ENCODE measurements at regions not wholly inside any gene's neighbourhood (a gene's known extent, or its start where the extent isn't known, plus 50 kb on each side); places are given as distances from the start of the nearest gene placed in this dataset.

GRCh38 chr13:64845110-64845509, 2385.0 kb downstream of the PCDH9 start:
- H3K36me3 ChIP-seq (ENCODE audit: control insufficient read depth, insufficient read depth, low read length): no peaks in the 10 kb centered on the region
- H3K9me3 ChIP-seq (ENCODE audit: control insufficient read depth, insufficient read depth, low read length): no peaks in the 10 kb centered on the region
- no peaks in the 10 kb centered on the region for H3K27me3 ChIP-seq (ENCODE audit: control insufficient read depth, insufficient read depth, low read length)
- H3K27ac ChIP-seq (ENCODE audit: low read length): no peak overlapping the region
- no peak for DNase-seq (ENCODE audit: low read depth, low spot score)
- H3K4me3 ChIP-seq (ENCODE audit: low read length): no peak overlapping the region
- H3K4me1 ChIP-seq (ENCODE audit: control insufficient read depth, insufficient read depth, low read length): no peaks in the 10 kb centered on the region
- WGBS (ENCODE audit: insufficient coverage, insufficient read length): no CpG with 5 or more reads among the region's 1 CpG

GRCh38 chr13:64819081-64819480, 2411.1 kb downstream of the PCDH9 start:
- no peak for DNase-seq (ENCODE audit: low read depth, low spot score)
- Histone ChIP-seq H3K4me1 (ENCODE audit: control insufficient read depth, insufficient read depth, low read length) (no peaks in the 10 kb centered on the region), H3K27me3 (ENCODE audit: control insufficient read depth, insufficient read depth, low read length) (no peaks in the 10 kb centered on the region), H3K4me3 (ENCODE audit: low read length) (no peak overlapping the region), H3K27ac (ENCODE audit: low read length) (no peak overlapping the region), H3K36me3 (ENCODE audit: control insufficient read depth, insufficient read depth, low read length) (no peaks in the 10 kb centered on the region), H3K9me3 (ENCODE audit: control insufficient read depth, insufficient read depth, low read length) (no peaks in the 10 kb centered on the region)
- 100% methylated on average over 1 of the region's 2 CpGs for WGBS (ENCODE audit: insufficient coverage, insufficient read length)

GRCh38 chr13:64817691-64818090, 2412.4 kb downstream of the PCDH9 start:
- no CpG with 5 or more reads among the region's 3 CpGs for WGBS (ENCODE audit: insufficient coverage, insufficient read length)
- no peak for DNase-seq (ENCODE audit: low read depth, low spot score)
- Histone ChIP-seq H3K27ac (ENCODE audit: low read length) (no peak overlapping the region), H3K27me3 (ENCODE audit: control insufficient read depth, insufficient read depth, low read length) (no peaks in the 10 kb centered on the region), H3K36me3 (ENCODE audit: control insufficient read depth, insufficient read depth, low read length) (no peaks in the 10 kb centered on the region), H3K4me3 (ENCODE audit: low read length) (no peak overlapping the region), H3K4me1 (ENCODE audit: control insufficient read depth, insufficient read depth, low read length) (no peaks in the 10 kb centered on the region), H3K9me3 (ENCODE audit: control insufficient read depth, insufficient read depth, low read length) (no peaks in the 10 kb centered on the region)

GRCh38 chr13:64810750-64811149, 2419.4 kb downstream of the PCDH9 start:
- Histone ChIP-seq H3K9me3 (ENCODE audit: control insufficient read depth, insufficient read depth, low read length) (no peaks in the 10 kb centered on the region), H3K4me3 (ENCODE audit: low read length) (no peak overlapping the region), H3K4me1 (ENCODE audit: control insufficient read depth, insufficient read depth, low read length) (no peaks in the 10 kb centered on the region), H3K27ac (ENCODE audit: low read length) (no peak overlapping the region), H3K36me3 (ENCODE audit: control insufficient read depth, insufficient read depth, low read length) (no peaks in the 10 kb centered on the region), H3K27me3 (ENCODE audit: control insufficient read depth, insufficient read depth, low read length) (no peaks in the 10 kb centered on the region)
- no CpG with 5 or more reads among the region's 3 CpGs for WGBS (ENCODE audit: insufficient coverage, insufficient read length)
- DNase-seq (ENCODE audit: low read depth, low spot score): no peak

- no CpG with 5 or more reads among the region's 4 CpGs for WGBS (ENCODE audit: insufficient coverage, insufficient read length)
- no peaks in the 10 kb centered on the region for H3K36me3 ChIP-seq (ENCODE audit: control insufficient read depth, insufficient read depth, low read length)
- DNase-seq (ENCODE audit: low read depth, low spot score): no peak
- no peak overlapping the region for H3K4me3 ChIP-seq (ENCODE audit: low read length)
- no peaks in the 10 kb centered on the region for H3K4me1 ChIP-seq (ENCODE audit: control insufficient read depth, insufficient read depth, low read length)
- no peaks in the 10 kb centered on the region for H3K9me3 ChIP-seq (ENCODE audit: control insufficient read depth, insufficient read depth, low read length)
- H3K27ac ChIP-seq (ENCODE audit: low read length): no peak overlapping the region
- no peaks in the 10 kb centered on the region for H3K27me3 ChIP-seq (ENCODE audit: control insufficient read depth, insufficient read depth, low read length)
These were observed 2421.4 kb downstream of the PCDH9 start for GRCh38 chr13:64808704-64809103.

GRCh38 chr13:64801768-64802167, 2428.4 kb downstream of the PCDH9 start:
- Histone ChIP-seq H3K4me1 (ENCODE audit: control insufficient read depth, insufficient read depth, low read length) (no peaks in the 10 kb centered on the region), H3K27ac (ENCODE audit: low read length) (no peak overlapping the region), H3K36me3 (ENCODE audit: control insufficient read depth, insufficient read depth, low read length) (no peaks in the 10 kb centered on the region), H3K27me3 (ENCODE audit: control insufficient read depth, insufficient read depth, low read length) (no peaks in the 10 kb centered on the region), H3K9me3 (ENCODE audit: control insufficient read depth, insufficient read depth, low read length) (no peaks in the 10 kb centered on the region), H3K4me3 (ENCODE audit: low read length) (no peak overlapping the region)
- no peak for DNase-seq (ENCODE audit: low read depth, low spot score)
- WGBS (ENCODE audit: insufficient coverage, insufficient read length): no CpG with 5 or more reads among the region's 4 CpGs

GRCh38 chr13:64798422-64798821, 2431.7 kb downstream of the PCDH9 start:
- no peak for DNase-seq (ENCODE audit: low read depth, low spot score)
- Histone ChIP-seq H3K4me1 (ENCODE audit: control insufficient read depth, insufficient read depth, low read length) (no peaks in the 10 kb centered on the region), H3K27ac (ENCODE audit: low read length) (no peak overlapping the region), H3K36me3 (ENCODE audit: control insufficient read depth, insufficient read depth, low read length) (no peaks in the 10 kb centered on the region), H3K27me3 (ENCODE audit: control insufficient read depth, insufficient read depth, low read length) (no peaks in the 10 kb centered on the region), H3K4me3 (ENCODE audit: low read length) (no peak overlapping the region), H3K9me3 (ENCODE audit: control insufficient read depth, insufficient read depth, low read length) (no peaks in the 10 kb centered on the region)
- WGBS (ENCODE audit: insufficient coverage, insufficient read length): no CpG with 5 or more reads among the region's 4 CpGs

- no peaks in the 10 kb centered on the region for H3K27me3 ChIP-seq (ENCODE audit: control insufficient read depth, insufficient read depth, low read length)
- H3K36me3 ChIP-seq (ENCODE audit: control insufficient read depth, insufficient read depth, low read length): no peaks in the 10 kb centered on the region
- no peak for DNase-seq (ENCODE audit: low read depth, low spot score)
- H3K9me3 ChIP-seq (ENCODE audit: control insufficient read depth, insufficient read depth, low read length): no peaks in the 10 kb centered on the region
- H3K4me1 ChIP-seq (ENCODE audit: control insufficient read depth, insufficient read depth, low read length): no peaks in the 10 kb centered on the region
- H3K27ac ChIP-seq (ENCODE audit: low read length): no peak overlapping the region
- WGBS (ENCODE audit: insufficient coverage, insufficient read length): no CpG with 5 or more reads among the region's 3 CpGs
- no peak overlapping the region for H3K4me3 ChIP-seq (ENCODE audit: low read length)
These were observed 2436.5 kb downstream of the PCDH9 start for GRCh38 chr13:64793592-64793991.

GRCh38 chr13:64793131-64793530, 2437.0 kb downstream of the PCDH9 start:
- DNase-seq (ENCODE audit: low read depth, low spot score): no peak
- Histone ChIP-seq H3K27ac (ENCODE audit: low read length) (no peak overlapping the region), H3K27me3 (ENCODE audit: control insufficient read depth, insufficient read depth, low read length) (no peaks in the 10 kb centered on the region), H3K36me3 (ENCODE audit: control insufficient read depth, insufficient read depth, low read length) (no peaks in the 10 kb centered on the region), H3K9me3 (ENCODE audit: control insufficient read depth, insufficient read depth, low read length) (no peaks in the 10 kb centered on the region), H3K4me1 (ENCODE audit: control insufficient read depth, insufficient read depth, low read length) (no peaks in the 10 kb centered on the region), H3K4me3 (ENCODE audit: low read length) (no peak overlapping the region)
- whole genome bisulfite sequencing (ENCODE audit: insufficient coverage, insufficient read length): no CpG with 5 or more reads among the region's 3 CpGs

GRCh38 chr13:64791373-64791772, 2438.8 kb downstream of the PCDH9 start:
- Histone ChIP-seq H3K4me3 (ENCODE audit: low read length) (no peak overlapping the region), H3K27ac (ENCODE audit: low read length) (no peak overlapping the region), H3K9me3 (ENCODE audit: control insufficient read depth, insufficient read depth, low read length) (no peaks in the 10 kb centered on the region), H3K36me3 (ENCODE audit: control insufficient read depth, insufficient read depth, low read length) (no peaks in the 10 kb centered on the region), H3K4me1 (ENCODE audit: control insufficient read depth, insufficient read depth, low read length) (no peaks in the 10 kb centered on the region), H3K27me3 (ENCODE audit: control insufficient read depth, insufficient read depth, low read length) (no peaks in the 10 kb centered on the region)
- WGBS (ENCODE audit: insufficient coverage, insufficient read length): no CpG with 5 or more reads among the region's 4 CpGs
- DNase-seq (ENCODE audit: low read depth, low spot score): no peak

GRCh38 chr13:64782466-64782865, 2447.7 kb downstream of the PCDH9 start:
- WGBS (ENCODE audit: insufficient coverage, insufficient read length): no CpG with 5 or more reads among the region's 4 CpGs
- Histone ChIP-seq H3K36me3 (ENCODE audit: control insufficient read depth, insufficient read depth, low read length) (no peaks in the 10 kb centered on the region), H3K9me3 (ENCODE audit: control insufficient read depth, insufficient read depth, low read length) (no peaks in the 10 kb centered on the region), H3K27ac (ENCODE audit: low read length) (no peak overlapping the region), H3K27me3 (ENCODE audit: control insufficient read depth, insufficient read depth, low read length) (no peaks in the 10 kb centered on the region), H3K4me1 (ENCODE audit: control insufficient read depth, insufficient read depth, low read length) (no peaks in the 10 kb centered on the region), H3K4me3 (ENCODE audit: low read length) (no peak overlapping the region)
- DNase-seq (ENCODE audit: low read depth, low spot score): no peak

Data from iPS DF 6.9 (cell line).